Thyroid gland (tissue), 4 donors: ENCODE measurements at regions not wholly inside any gene's neighbourhood (a gene's known extent, or its start where the extent isn't known, plus 50 kb on each side); places are given as distances from the start of the nearest gene placed in this dataset.

ENCODE experiments used
- DNase-seq, 2 donors: peaks; one replicate each; pipeline ENCODE4 v3.0.0-alpha.2; 2019
- H3K27ac ChIP-seq, 3 donors: fragments of 200-600 bp; sonication (generic); 1 replicate in 2 of 3; 2 replicates in 1 of 3; pipeline ENCODE4 v1.5.1; 2016 to 2019; ENCODE audit warnings: mild to moderate bottlenecking in 1 of 3, moderate library complexity in 1 of 3
- H3K27me3 ChIP-seq: fragments of 200-600 bp; sonication (generic); one replicate; pipeline ENCODE4 v1.5.1; 2019
- H3K36me3 ChIP-seq, 2 donors: fragments of 200-600 bp; sonication (generic); one replicate each; pipeline ENCODE4 v1.5.1; 2016 to 2019
- H3K4me1 ChIP-seq, 2 donors: fragments of 200-600 bp; sonication (generic); one replicate each; pipeline ENCODE4 v1.5.1; 2017 to 2019
- H3K4me3 ChIP-seq, 3 donors: fragments of 200-600 bp; sonication (generic); replicated peaks in 1 of 3; 1 replicate in 2 of 3; 2 replicates in 1 of 3; pipeline ENCODE4 v1.5.1; 2016; ENCODE audit warnings: mild to moderate bottlenecking in 1 of 3
- H3K9me3 ChIP-seq: fragments of 200-600 bp; sonication (generic); one replicate; pipeline ENCODE4 v1.5.1; 2017
- POLR2A ChIP-seq, 2 donors: fragments of 450-650 bp; IDR thresholded peaks; one replicate each; pipeline ENCODE4 v1.6.1; 2017; ENCODE audit warnings: antibody characterized with exemption in 2 of 2, mild to moderate bottlenecking in 2 of 2, moderate library complexity in 1 of 2
- WGBS, 2 donors: methylation state at CpG; one replicate each; pipeline ENCODE4 v1.1.5; 2017; 5-methylcytosine and 5-hydroxymethylcytosine counted together
- intact Hi-C: fragments of 100-400 bp; cut with DNase I; formaldehyde crosslinking; loops from one replicate; pipeline ENCODE4 v1.15.1; 2023
- TF ChIP-seq, protein P1 (sequence below), 6 experiments: fragments of 200-600 bp in 3 of 6; fragments of 450-650 bp in 3 of 6; sonication (generic) in 3 of 6; IDR thresholded peaks; one replicate each; pipeline ENCODE4 v1.5.1; 2016 to 2019; ENCODE audit warnings: antibody characterized with exemption in 6 of 6, mild to moderate bottlenecking in 2 of 6, inconsistent platforms in 1 of 6, moderate library complexity in 1 of 6

DNA sequence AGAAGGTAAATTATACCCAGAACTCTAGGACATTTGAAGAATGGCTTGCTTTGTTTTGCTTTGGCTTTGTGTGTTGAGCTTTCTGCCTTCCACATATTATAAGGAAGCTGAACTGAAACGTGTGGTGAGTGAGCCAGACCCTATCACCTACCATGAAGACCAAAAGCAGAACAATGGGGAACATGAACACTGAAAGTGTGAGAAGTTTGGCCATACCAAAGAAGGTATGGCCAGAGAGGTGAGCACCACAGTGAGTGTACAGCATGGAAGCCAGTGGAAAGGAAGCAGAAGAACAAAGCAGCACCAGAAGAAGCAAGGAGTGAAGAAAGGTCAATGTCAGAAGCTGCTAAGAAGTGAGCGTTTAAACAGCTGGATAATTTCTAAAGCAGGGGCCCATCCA lies 59.7 kb upstream of the CCDC71L start:
- no peaks in the 10 kb centered on the region for H3K9me3 ChIP-seq
- no peaks in the 10 kb centered on the region for H3K36me3 ChIP-seq
- H3K4me3 ChIP-seq: no peak overlapping the region
- H3K27ac ChIP-seq: no peak overlapping the region
- DNase-seq: no peak
- peaks cover 4 to 9% of the 10 kb centered on the region in 2 donors for H3K4me1 ChIP-seq
- no peaks in the 10 kb centered on the region for H3K27me3 ChIP-seq
- 73 to 80% methylated on average over 2 of the region's 2 CpGs for WGBS, 2 donors
- TF ChIP-seq, protein P1, sequence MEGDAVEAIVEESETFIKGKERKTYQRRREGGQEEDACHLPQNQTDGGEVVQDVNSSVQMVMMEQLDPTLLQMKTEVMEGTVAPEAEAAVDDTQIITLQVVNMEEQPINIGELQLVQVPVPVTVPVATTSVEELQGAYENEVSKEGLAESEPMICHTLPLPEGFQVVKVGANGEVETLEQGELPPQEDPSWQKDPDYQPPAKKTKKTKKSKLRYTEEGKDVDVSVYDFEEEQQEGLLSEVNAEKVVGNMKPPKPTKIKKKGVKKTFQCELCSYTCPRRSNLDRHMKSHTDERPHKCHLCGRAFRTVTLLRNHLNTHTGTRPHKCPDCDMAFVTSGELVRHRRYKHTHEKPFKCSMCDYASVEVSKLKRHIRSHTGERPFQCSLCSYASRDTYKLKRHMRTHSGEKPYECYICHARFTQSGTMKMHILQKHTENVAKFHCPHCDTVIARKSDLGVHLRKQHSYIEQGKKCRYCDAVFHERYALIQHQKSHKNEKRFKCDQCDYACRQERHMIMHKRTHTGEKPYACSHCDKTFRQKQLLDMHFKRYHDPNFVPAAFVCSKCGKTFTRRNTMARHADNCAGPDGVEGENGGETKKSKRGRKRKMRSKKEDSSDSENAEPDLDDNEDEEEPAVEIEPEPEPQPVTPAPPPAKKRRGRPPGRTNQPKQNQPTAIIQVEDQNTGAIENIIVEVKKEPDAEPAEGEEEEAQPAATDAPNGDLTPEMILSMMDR (IDR thresholded peaks at IDR 0.05): no peak
- no peak for TF ChIP-seq POLR2A (IDR thresholded peaks at IDR 0.05)
- intact Hi-C loops: loop anchor here (10.0 kb wide), 1 partner anchor 56 kb away; the partner anchor contains the start of gene CCDC71L

DNA sequence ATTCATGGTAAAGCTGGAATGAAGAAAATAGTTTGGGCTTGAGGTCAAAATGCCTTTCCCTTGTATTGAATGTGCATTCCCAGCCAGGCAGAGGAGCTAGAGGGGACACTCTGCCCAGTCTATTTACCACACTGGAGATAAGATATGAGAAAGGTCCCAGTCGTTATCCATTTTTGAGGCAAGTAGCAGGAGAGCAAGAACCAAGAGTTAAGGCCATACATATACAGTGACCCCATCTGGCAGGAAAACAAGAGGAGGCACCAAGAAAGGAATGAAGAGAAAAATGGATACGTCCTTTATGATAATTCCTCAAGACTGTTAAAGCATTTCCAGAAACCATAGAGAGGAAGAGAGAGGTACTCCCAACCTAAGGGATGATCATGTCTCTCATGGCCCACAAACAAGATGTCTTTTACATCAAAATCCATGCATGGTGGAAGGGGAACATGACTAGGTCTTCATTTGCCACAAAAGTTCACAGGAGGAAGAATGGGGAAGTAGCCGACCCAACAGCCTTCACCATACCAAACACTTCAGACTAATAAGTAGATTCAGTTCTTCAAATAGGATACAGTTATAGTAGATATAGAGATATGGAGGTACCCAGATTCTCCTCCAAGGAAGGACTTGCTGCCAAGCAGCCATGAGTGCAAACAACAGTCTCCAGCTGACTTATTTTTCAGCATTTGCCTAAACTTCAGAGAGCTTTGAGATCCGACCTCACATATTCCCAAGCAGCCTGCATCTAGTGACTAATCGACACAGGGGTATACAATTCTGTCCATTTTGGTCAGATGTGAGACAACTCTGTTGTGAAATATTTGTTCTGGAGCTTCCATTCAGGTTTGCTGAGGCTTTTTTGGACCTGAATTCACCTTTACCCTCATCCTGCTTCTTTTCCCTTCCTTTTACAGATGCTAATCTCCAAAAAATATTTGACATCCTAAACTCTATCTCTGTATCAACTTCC lies 61.1 kb upstream of the CCDC71L start:
- Histone ChIP-seq H3K27ac (no peak overlapping the region), H3K27me3 (no peaks in the 10 kb centered on the region), H3K9me3 (no peaks in the 10 kb centered on the region), H3K4me3 (no peak overlapping the region), H3K36me3 (no peaks in the 10 kb centered on the region), H3K4me1 (peaks cover 4 to 9% of the 10 kb centered on the region in 2 donors)
- no peak for DNase-seq
- WGBS, 2 donors: 92 to 93% methylated on average over 5 of the region's 5 CpGs
- TF ChIP-seq, protein P1 (IDR thresholded peaks at IDR 0.05): no peak
- no peak for TF ChIP-seq POLR2A (IDR thresholded peaks at IDR 0.05)
- intact Hi-C loops: loop anchor here (10.0 kb wide), 1 partner anchor 57 kb away; the partner anchor contains the start of gene CCDC71L

DNA sequence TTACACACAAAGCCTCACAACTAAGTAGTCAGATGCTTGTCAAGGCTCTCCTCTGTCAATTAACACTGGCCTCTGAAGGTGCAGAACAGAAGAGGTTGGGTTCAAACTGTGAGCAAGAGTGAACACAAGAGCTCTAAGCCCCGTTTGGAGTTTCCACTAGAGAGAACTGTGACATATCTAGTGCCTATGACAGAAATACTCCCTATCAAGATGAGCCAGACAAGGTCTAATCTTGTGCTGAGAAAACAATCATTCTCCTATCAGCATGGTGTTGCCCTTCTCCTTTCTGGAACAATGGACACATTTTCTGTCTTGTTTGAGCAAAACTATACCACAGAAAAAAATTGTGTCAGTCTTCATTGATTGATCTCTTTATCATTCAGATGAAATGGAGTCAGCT lies 62.4 kb upstream of the CCDC71L start:
- Histone ChIP-seq H3K27ac (no peak overlapping the region), H3K27me3 (no peaks in the 10 kb centered on the region), H3K4me3 (no peak overlapping the region), H3K4me1 (peaks cover 0 to 4% of the 10 kb centered on the region in 2 donors), H3K36me3 (no peaks in the 10 kb centered on the region), H3K9me3 (no peaks in the 10 kb centered on the region)
- no peak for DNase-seq
- WGBS, 2 donors: 11 to 38% methylated on average over 1 of the region's 1 CpG
- intact Hi-C loops: loop anchor here (10.0 kb wide), 1 partner anchor 59 kb away; the partner anchor contains the start of gene CCDC71L
- TF ChIP-seq POLR2A (IDR thresholded peaks at IDR 0.05): no peak
- TF ChIP-seq, protein P1 (IDR thresholded peaks at IDR 0.05): no peak

DNA sequence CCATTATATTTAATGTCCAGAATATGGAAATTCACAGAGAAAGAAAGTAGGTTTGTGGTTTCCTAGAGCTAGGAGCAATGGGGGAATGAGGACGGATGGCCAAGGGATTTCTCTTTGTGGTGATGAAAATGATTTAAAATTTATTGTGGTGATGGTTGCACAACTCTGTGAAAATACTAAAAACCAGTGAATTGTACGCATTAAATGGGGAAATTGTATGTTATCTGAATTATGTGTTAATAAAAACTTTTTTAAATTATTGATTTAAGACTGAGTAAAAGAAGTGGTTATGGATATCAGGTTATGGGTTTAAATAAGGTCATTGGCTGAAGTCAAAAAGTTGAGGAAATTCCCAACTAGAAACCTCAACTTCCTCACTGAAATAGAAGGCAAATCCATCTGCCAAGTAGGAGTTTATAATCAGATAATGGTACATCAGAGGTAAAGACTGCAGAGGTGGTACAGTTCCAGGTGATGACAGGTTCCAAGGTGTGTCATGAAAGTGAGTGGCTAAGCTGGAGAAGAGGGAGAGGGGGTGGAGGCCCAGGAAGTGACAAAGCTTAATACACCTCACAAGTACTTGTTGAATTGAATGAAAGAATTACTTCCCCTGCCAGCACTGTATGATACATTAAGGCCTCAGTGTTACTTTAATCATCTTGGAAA lies 68.9 kb upstream of the CCDC71L start:
- 92 to 93% methylated on average over 2 of the region's 2 CpGs for WGBS, 2 donors
- no peak overlapping the region for H3K4me3 ChIP-seq
- H3K4me1 ChIP-seq: peaks cover 0 to 12% of the 10 kb centered on the region in 2 donors
- intact Hi-C loops: loop anchor here (10.0 kb wide), 2 partner anchors 65 to 195 kb away; partner anchors contain the start of gene CCDC71L
- H3K9me3 ChIP-seq: no peaks in the 10 kb centered on the region
- no peak for TF ChIP-seq POLR2A (IDR thresholded peaks at IDR 0.05)
- TF ChIP-seq, protein P1 (IDR thresholded peaks at IDR 0.05): no peak
- no peaks in the 10 kb centered on the region for H3K36me3 ChIP-seq
- no peak overlapping the region for H3K27ac ChIP-seq
- DNase-seq: no peak
- no peaks in the 10 kb centered on the region for H3K27me3 ChIP-seq
